PC-9 (cell line): ENCODE measurements at regions not wholly inside any gene's neighbourhood (a gene's known extent, or its start where the extent isn't known, plus 50 kb on each side); places are given as distances from the start of the nearest gene placed in this dataset.

Source experiments
- CTCF ChIP-seq: fragments of 200-600 bp; sonication (generic); conservative IDR thresholded peaks from 2 replicates; pipeline ENCODE4 v1.6.1; 2017; ENCODE audit warnings: mixed run types, antibody characterized with exemption, mild to moderate bottlenecking, moderate library complexity
- EZH2 ChIP-seq: fragments of 200-600 bp; sonication (generic); IDR thresholded peaks from 2 replicates; pipeline ENCODE4 v1.8.0; 2017; ENCODE audit warnings: antibody characterized with exemption, low read depth

GRCh38 chr7:68288144-68288593, 1291.5 kb downstream of the TYW1 start:
- TF ChIP-seq CTCF (no peak), EZH2 (no peak)
